Vagina (tissue), 2 donors: ENCODE measurements at regions not wholly inside any gene's neighbourhood (a gene's known extent, or its start where the extent isn't known, plus 50 kb on each side); places are given as distances from the start of the nearest gene placed in this dataset.

Experiments
- DNase-seq, 2 donors: peaks; one replicate each; pipeline ENCODE4 v3.0.0-alpha.2; 2017; ENCODE audit errors: extremely low spot score in 2 of 2
- H3K27ac ChIP-seq: fragments of 200-600 bp; sonication (generic); one replicate; pipeline ENCODE4 v1.5.1; 2019
- H3K27me3 ChIP-seq: fragments of 200-600 bp; sonication (generic); one replicate; pipeline ENCODE4 v1.5.1; 2019
- H3K36me3 ChIP-seq, 2 donors: fragments of 200-600 bp; sonication (generic); one replicate each; pipeline ENCODE4 v1.5.1; 2017 to 2019
- H3K4me1 ChIP-seq: fragments of 200-600 bp; sonication (generic); one replicate; pipeline ENCODE4 v1.5.1; 2019
- H3K4me3 ChIP-seq, 2 donors: fragments of 200-600 bp; sonication (generic); 1 replicate in 1 of 2; 2 replicates in 1 of 2; pipeline ENCODE4 v1.5.1; 2016 to 2019
- H3K9me3 ChIP-seq: fragments of 200-600 bp; sonication (generic); one replicate; pipeline ENCODE4 v1.5.1; 2019
- POLR2A ChIP-seq, 2 donors: fragments of 450-650 bp; IDR thresholded peaks; one replicate each; pipeline ENCODE4 v1.6.1; 2017; ENCODE audit warnings: antibody characterized with exemption in 2 of 2, mild to moderate bottlenecking in 2 of 2, moderate library complexity in 2 of 2
- POLR2AphosphoS5 ChIP-seq, 2 donors: sonication (generic); formaldehyde crosslinking; IDR thresholded peaks; one replicate each; pipeline ENCODE4 v1.9.0; 2017; ENCODE audit warnings: antibody characterized with exemption in 2 of 2, mild to moderate bottlenecking in 2 of 2, low read depth in 1 of 2; ENCODE audit not compliant: insufficient read depth in 1 of 2
- intact Hi-C: fragments of 100-400 bp; cut with DNase I; formaldehyde crosslinking; loops from one replicate; pipeline ENCODE4 v1.15.1; 2023
- TF ChIP-seq, protein P1 (sequence below), 3 experiments: fragments of 450-650 bp in 2 of 3; fragments of 200-600 bp in 1 of 3; sonication (generic) in 1 of 3; IDR thresholded peaks; one replicate each; pipeline ENCODE4 v1.5.1; 2017 to 2019; ENCODE audit warnings: antibody characterized with exemption in 3 of 3, mild to moderate bottlenecking in 2 of 3, moderate library complexity in 2 of 3

DNA sequence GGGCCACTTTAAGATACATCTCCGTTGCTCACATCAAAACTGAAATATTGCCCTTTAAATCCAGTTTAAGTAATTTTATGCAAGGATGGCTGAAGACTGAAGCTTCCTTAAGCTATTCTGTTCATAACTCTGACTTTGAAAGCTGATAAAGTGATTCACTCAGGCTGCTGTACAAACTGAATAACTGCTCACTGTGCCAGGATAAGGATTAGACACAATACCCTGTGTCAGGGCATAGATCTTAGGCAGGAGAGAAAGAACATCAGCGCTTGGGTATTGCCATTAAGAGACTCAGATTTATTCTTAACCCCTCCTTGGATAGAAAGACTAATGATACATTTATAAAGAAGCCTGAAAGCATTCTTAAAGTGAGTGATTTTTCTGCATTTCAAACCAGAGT lies 614.5 kb upstream of the ZWINT start:
- no peak for TF ChIP-seq POLR2A (IDR thresholded peaks at IDR 0.05)
- no peak for TF ChIP-seq POLR2AphosphoS5 (IDR thresholded peaks at IDR 0.05; ENCODE audit: insufficient read depth in 1 of 2, low read depth in 1 of 2)
- TF ChIP-seq, protein P1, sequence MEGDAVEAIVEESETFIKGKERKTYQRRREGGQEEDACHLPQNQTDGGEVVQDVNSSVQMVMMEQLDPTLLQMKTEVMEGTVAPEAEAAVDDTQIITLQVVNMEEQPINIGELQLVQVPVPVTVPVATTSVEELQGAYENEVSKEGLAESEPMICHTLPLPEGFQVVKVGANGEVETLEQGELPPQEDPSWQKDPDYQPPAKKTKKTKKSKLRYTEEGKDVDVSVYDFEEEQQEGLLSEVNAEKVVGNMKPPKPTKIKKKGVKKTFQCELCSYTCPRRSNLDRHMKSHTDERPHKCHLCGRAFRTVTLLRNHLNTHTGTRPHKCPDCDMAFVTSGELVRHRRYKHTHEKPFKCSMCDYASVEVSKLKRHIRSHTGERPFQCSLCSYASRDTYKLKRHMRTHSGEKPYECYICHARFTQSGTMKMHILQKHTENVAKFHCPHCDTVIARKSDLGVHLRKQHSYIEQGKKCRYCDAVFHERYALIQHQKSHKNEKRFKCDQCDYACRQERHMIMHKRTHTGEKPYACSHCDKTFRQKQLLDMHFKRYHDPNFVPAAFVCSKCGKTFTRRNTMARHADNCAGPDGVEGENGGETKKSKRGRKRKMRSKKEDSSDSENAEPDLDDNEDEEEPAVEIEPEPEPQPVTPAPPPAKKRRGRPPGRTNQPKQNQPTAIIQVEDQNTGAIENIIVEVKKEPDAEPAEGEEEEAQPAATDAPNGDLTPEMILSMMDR (IDR thresholded peaks at IDR 0.05), result no peak
- intact Hi-C loops, result no loop called here

DNA sequence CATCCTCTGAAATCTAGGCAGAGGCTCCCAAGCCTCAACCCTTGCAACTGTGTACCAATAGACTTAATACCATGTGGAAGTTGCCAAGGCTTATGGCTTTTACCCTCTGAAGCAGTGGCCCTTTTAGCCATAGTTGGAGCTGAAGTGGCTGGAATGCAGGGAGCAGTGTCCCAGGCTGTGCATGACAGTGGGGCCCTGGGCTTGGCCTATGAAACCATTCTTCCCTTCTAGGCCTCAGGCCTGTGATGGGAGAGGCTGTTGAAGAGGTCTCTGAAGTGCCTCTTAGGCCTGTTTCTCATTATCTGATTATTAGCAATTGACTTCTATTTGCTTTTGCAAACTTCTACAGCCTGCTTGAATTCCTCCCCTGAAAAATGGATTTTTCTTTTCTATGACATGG lies 612.7 kb upstream of the ZWINT start:
- H3K36me3 ChIP-seq, result no peaks in the 10 kb centered on the region
- TF ChIP-seq POLR2AphosphoS5 (IDR thresholded peaks at IDR 0.05; ENCODE audit: insufficient read depth in 1 of 2, low read depth in 1 of 2) (no peak), POLR2A (IDR thresholded peaks at IDR 0.05) (no peak)
- TF ChIP-seq, protein P1 (IDR thresholded peaks at IDR 0.05), result no peak
- no peaks in the 10 kb centered on the region for H3K9me3 ChIP-seq
- no peak overlapping the region for H3K27ac ChIP-seq
- intact Hi-C loops, result no loop called here
- DNase-seq, result no peak
- no peaks in the 10 kb centered on the region for H3K27me3 ChIP-seq
- no peak overlapping the region for H3K4me3 ChIP-seq
- no peaks in the 10 kb centered on the region for H3K4me1 ChIP-seq

More for the DNA sequence above, 614.5 kb upstream of the ZWINT start:
- H3K36me3 ChIP-seq, result no peaks in the 10 kb centered on the region
- H3K27me3 ChIP-seq, result no peaks in the 10 kb centered on the region
- DNase-seq, result no peak
- H3K9me3 ChIP-seq, result no peaks in the 10 kb centered on the region
- no peaks in the 10 kb centered on the region for H3K4me1 ChIP-seq
- no peak overlapping the region for H3K4me3 ChIP-seq
- no peak overlapping the region for H3K27ac ChIP-seq

DNA sequence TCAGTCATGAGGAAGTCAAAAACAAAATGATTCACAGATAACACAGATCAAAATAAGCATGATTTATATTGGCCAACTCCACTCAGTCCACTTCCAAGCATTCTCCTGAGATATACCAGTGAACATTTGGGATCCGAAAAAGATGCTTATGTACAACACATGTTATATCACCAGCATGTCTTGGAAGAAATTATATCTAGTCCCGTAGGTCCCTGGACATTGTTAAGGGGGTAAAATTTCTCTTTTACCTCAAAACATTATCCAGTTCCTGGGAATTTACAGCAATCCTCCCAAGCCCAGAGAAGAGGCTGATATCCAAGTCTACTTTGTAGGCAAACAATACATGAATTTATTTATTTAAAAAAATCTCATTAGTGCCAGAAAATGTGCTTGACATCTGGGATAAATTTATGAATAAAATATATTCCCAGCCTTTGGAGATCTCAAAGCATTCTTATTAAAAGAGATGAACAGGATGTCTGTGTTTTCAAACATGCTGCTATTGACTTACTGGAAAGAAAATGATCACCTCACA lies 582.2 kb upstream of the ZWINT start:
- no peak overlapping the region for H3K4me3 ChIP-seq
- no peak for TF ChIP-seq POLR2A (IDR thresholded peaks at IDR 0.05)
- TF ChIP-seq POLR2AphosphoS5 (IDR thresholded peaks at IDR 0.05; ENCODE audit: insufficient read depth in 1 of 2, low read depth in 1 of 2), result no peak
- TF ChIP-seq, protein P1 (IDR thresholded peaks at IDR 0.05), result no peak
- intact Hi-C loops, result no loop called here
- H3K36me3 ChIP-seq, result no peaks in the 10 kb centered on the region
- no peak overlapping the region for H3K27ac ChIP-seq
- no peaks in the 10 kb centered on the region for H3K4me1 ChIP-seq
- no peaks in the 10 kb centered on the region for H3K27me3 ChIP-seq
- DNase-seq, result no peak
- H3K9me3 ChIP-seq, result no peaks in the 10 kb centered on the region

DNA sequence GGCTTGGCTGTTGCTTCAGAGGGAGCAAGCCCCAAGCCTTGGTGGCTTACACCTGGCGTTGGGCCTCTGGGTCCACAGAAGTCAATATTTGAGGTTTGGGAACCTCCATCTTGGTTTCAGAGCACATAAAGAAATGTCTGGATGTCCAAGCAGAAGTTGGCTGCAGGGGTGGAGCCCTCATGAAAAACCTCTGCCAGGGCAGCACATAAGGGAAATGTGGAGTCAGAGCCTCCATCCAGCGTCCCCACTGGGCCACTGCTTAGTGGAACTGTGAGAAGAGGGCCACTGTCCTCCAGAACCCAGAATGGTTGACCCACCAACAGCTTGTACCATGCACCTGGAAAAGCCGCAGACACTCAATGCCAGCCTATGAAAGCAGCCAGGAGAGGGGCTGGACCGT lies 573.5 kb upstream of the ZWINT start:
- Histone ChIP-seq H3K4me1 (no peaks in the 10 kb centered on the region), H3K36me3 (no peaks in the 10 kb centered on the region), H3K27ac (no peak overlapping the region), H3K4me3 (no peak overlapping the region), H3K27me3 (no peaks in the 10 kb centered on the region), H3K9me3 (no peaks in the 10 kb centered on the region)
- no peak for DNase-seq
- TF ChIP-seq, protein P1 (IDR thresholded peaks at IDR 0.05), result no peak
- no peak for TF ChIP-seq POLR2AphosphoS5 (IDR thresholded peaks at IDR 0.05; ENCODE audit: insufficient read depth in 1 of 2, low read depth in 1 of 2)
- no peak for TF ChIP-seq POLR2A (IDR thresholded peaks at IDR 0.05)
- intact Hi-C loops, result no loop called here

DNA sequence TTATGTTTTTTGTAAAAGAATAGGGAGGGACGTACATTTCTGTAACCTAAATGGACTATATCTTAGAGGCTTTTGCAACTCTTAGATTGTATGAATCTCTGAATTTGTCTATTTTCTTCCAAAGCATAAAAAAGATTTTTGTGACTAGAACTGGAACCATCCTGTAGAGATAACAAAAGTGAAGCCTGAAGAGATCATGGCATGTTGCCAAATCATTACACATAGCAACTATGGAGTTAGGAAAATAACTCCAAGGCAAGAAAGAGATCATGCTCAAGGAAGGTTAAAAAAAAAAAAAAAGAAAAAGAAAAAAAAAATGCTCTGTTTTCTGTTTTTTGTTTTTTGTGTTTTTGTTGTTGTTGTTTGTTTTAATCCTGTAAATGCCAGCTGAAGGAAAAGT lies 567.7 kb upstream of the ZWINT start:
- H3K4me1 ChIP-seq, result no peaks in the 10 kb centered on the region
- no peak for DNase-seq
- intact Hi-C loops, result no loop called here
- H3K4me3 ChIP-seq, result no peak overlapping the region
- H3K36me3 ChIP-seq, result no peaks in the 10 kb centered on the region
- TF ChIP-seq POLR2A (IDR thresholded peaks at IDR 0.05), result no peak
- TF ChIP-seq, protein P1 (IDR thresholded peaks at IDR 0.05), result no peak
- no peak for TF ChIP-seq POLR2AphosphoS5 (IDR thresholded peaks at IDR 0.05; ENCODE audit: insufficient read depth in 1 of 2, low read depth in 1 of 2)
- no peak overlapping the region for H3K27ac ChIP-seq
- H3K9me3 ChIP-seq, result no peaks in the 10 kb centered on the region
- no peaks in the 10 kb centered on the region for H3K27me3 ChIP-seq
